ENCODE measurements at regions not wholly inside any gene's neighbourhood (a gene's known extent, or its start where the extent isn't known, plus 50 kb on each side); places are given as distances from the start of the nearest gene placed in this dataset.

GRCh38 chr2:8204711-8205110 lies 477.1 kb upstream of the ID2 start:
- H3K27ac ChIP-seq (ENCODE audit: extremely low read depth, low read depth, low read length), result no peak overlapping the region
- no peak for TF ChIP-seq ZNF3 (CRISPR knock-in tag; IDR thresholded peaks at IDR 0.05)
- FAIRE-seq, result no peak
- BruUV-seq (replicated peaks), result no TSS peak
- H3K4me2 ChIP-seq (ENCODE audit: insufficient read depth, low read length), result no peak overlapping the region
- no peak for ATAC-seq
- no peak overlapping the region for H2AFZ ChIP-seq (ENCODE audit: low read depth, low read length)
- no peaks in the 10 kb centered on the region for H3K79me2 ChIP-seq (ENCODE audit: control insufficient read depth, insufficient read depth, low read length)
- no peaks in the 10 kb centered on the region for H3K36me3 ChIP-seq (ENCODE audit: control insufficient read depth, insufficient read depth, low read length)
- CTCF ChIA-PET (ENCODE audit: low intra/inter-chr PET ratio), result no interaction called here
- WGBS (ENCODE audit: insufficient coverage, low coverage, missing lambda C conversion rate), result 0% methylated on average over 2 of the region's 2 CpGs
- no peak for DNase-seq (ENCODE audit: extremely low read depth in 1 of 4, low spot score in 3 of 4)
- no peak overlapping the region for H3K9ac ChIP-seq (ENCODE audit: insufficient read depth in 1 of 2, low read depth in 2 of 2, low read length in 2 of 2)
- POLR2A ChIA-PET, result interaction anchor here (1.3 kb wide), 1 partner anchor 13 kb away, joined by 3 read pairs; no protein-coding TSS in a partner anchor
- H4K20me1 ChIP-seq (replicated peaks; ENCODE audit: control insufficient read depth, insufficient read depth, low read length), result no peaks in the 10 kb centered on the region
- in situ Hi-C loops (cut with MboI), result no loop called here
- intact Hi-C loops (cut with micrococcal nuclease), result no loop called here
- no peaks in the 10 kb centered on the region for H3K9me3 ChIP-seq (replicated peaks; ENCODE audit: control insufficient read depth, insufficient read depth, low read depth, low read length)
- peaks cover 12 to 17% of the 10 kb centered on the region in 2 experiments; a peak in 3 of 5 replicates for H3K27me3 ChIP-seq (ENCODE audit: control insufficient read depth in 2 of 2, insufficient read depth in 2 of 2, low read length in 2 of 2)
- H3K4me1 ChIP-seq (replicated peaks in 1 of 2; ENCODE audit: control insufficient read depth in 2 of 2, insufficient read depth in 2 of 2, low read length in 2 of 2), result peaks cover 0 to 2% of the 10 kb centered on the region in 2 experiments; a peak in 1 of 5 replicates
- H3K4me3 ChIP-seq, result no peak overlapping the region
- no peaks in the 10 kb centered on the region for H3K9me1 ChIP-seq (ENCODE audit: control insufficient read depth, insufficient read depth, low read length)

DNA sequence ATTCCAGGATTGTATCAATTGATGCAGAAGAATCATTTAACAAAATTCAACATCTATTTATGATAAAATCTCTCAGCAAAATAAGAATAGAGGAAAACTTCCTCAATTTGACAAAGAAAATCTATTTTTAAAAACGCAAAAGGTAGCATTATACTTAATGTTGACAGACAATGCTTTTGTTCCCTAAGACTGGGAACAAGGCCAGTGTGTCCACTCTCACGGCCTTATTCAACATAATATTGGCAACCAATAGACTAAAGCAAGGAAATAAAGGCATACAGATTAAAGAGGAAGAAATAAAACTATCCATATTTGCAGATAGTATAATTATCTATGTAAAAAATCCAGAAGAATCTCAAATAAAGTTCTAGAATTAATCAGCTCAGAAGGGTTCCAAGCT lies 472.4 kb upstream of the ID2 start:
- no peaks in the 10 kb centered on the region for H4K20me1 ChIP-seq (replicated peaks; ENCODE audit: control insufficient read depth, insufficient read depth, low read length)
- intact Hi-C loops (cut with micrococcal nuclease) (no loop called here), in situ Hi-C loops (cut with MboI) (no loop called here)
- H3K79me2 ChIP-seq (ENCODE audit: control insufficient read depth, insufficient read depth, low read length), result no peaks in the 10 kb centered on the region
- no peak for FAIRE-seq
- H3K4me2 ChIP-seq (ENCODE audit: insufficient read depth, low read length), result no peak overlapping the region
- H3K27ac ChIP-seq (ENCODE audit: extremely low read depth, low read depth, low read length), result no peak overlapping the region
- H3K9me3 ChIP-seq (replicated peaks; ENCODE audit: control insufficient read depth, insufficient read depth, low read depth, low read length), result no peaks in the 10 kb centered on the region
- no peak for DNase-seq (ENCODE audit: extremely low read depth in 1 of 4, low spot score in 3 of 4)
- no peak overlapping the region for H2AFZ ChIP-seq (ENCODE audit: low read depth, low read length)
- no TSS peak for BruUV-seq (replicated peaks)
- no peaks in the 10 kb centered on the region for H3K4me1 ChIP-seq (replicated peaks in 1 of 2; ENCODE audit: control insufficient read depth in 2 of 2, insufficient read depth in 2 of 2, low read length in 2 of 2)
- no peak overlapping the region for H3K9ac ChIP-seq (ENCODE audit: insufficient read depth in 1 of 2, low read depth in 2 of 2, low read length in 2 of 2)
- no peaks in the 10 kb centered on the region; a peak in 1 of 5 replicates for H3K27me3 ChIP-seq (ENCODE audit: control insufficient read depth in 2 of 2, insufficient read depth in 2 of 2, low read length in 2 of 2)
- no peaks in the 10 kb centered on the region for H3K9me1 ChIP-seq (ENCODE audit: control insufficient read depth, insufficient read depth, low read length)
- 3% methylated on average over 2 of the region's 2 CpGs for WGBS (ENCODE audit: insufficient coverage, low coverage, missing lambda C conversion rate)
- ATAC-seq, result no peak
- ChIA-PET POLR2A (no interaction called here), CTCF (ENCODE audit: low intra/inter-chr PET ratio) (no interaction called here)
- H3K36me3 ChIP-seq (ENCODE audit: control insufficient read depth, insufficient read depth, low read length), result no peaks in the 10 kb centered on the region
- H3K4me3 ChIP-seq, result no peak overlapping the region
- TF ChIP-seq NCOA4 (IDR thresholded peaks at IDR 0.05; ENCODE audit: partially characterized antibody) (no peak), ZMIZ1 (IDR thresholded peaks at IDR 0.05; ENCODE audit: low read depth in 2 of 2, low read length in 2 of 2) (no peak), MEF2D (tag; conservative IDR thresholded peaks at IDR 0.05; ENCODE audit: low read depth) (no peak), WHSC1 (IDR thresholded peaks at IDR 0.05; ENCODE audit: low read length) (no peak), ZNF445 (CRISPR knock-in tag; IDR thresholded peaks at IDR 0.05; ENCODE audit: low read depth) (no peak), ARID3A (IDR thresholded peaks at IDR 0.05; ENCODE audit: borderline replicate concordance, low read depth, low read length) (no peak), ZFPM2 (CRISPR knock-in tag; IDR thresholded peaks at IDR 0.05) (no peak), HBP1 (CRISPR knock-in tag; IDR thresholded peaks at IDR 0.05) (no peak), HMG20A (CRISPR knock-in tag; conservative IDR thresholded peaks at IDR 0.05) (no peak)

Data from K562 (cell line).